Stomach (tissue), 4 donors: ENCODE measurements at regions not wholly inside any gene's neighbourhood (a gene's known extent, or its start where the extent isn't known, plus 50 kb on each side); places are given as distances from the start of the nearest gene placed in this dataset.

Experiments
- POLR2A ChIP-seq, 4 donors: fragments of 450-650 bp; IDR thresholded peaks; one replicate each; pipeline ENCODE4 v1.6.1; 2016; ENCODE audit warnings: antibody characterized with exemption in 4 of 4, control low read depth in 2 of 4, mild to moderate bottlenecking in 1 of 4, moderate library complexity in 1 of 4
- POLR2AphosphoS5 ChIP-seq, 3 donors: sonication (generic); formaldehyde crosslinking; IDR thresholded peaks; one replicate each; pipeline ENCODE4 v1.6.1; 2016; ENCODE audit warnings: antibody characterized with exemption in 3 of 3
- TF ChIP-seq, protein P1 (sequence below), 7 experiments: fragments of 450-650 bp in 4 of 7; fragments of 200-600 bp in 3 of 7; sonication (generic) in 3 of 7; IDR thresholded peaks; one replicate each; pipeline ENCODE4 v1.5.1; 2016 to 2019; ENCODE audit warnings: antibody characterized with exemption in 7 of 7, control low read depth in 2 of 7, mild to moderate bottlenecking in 1 of 7

DNA sequence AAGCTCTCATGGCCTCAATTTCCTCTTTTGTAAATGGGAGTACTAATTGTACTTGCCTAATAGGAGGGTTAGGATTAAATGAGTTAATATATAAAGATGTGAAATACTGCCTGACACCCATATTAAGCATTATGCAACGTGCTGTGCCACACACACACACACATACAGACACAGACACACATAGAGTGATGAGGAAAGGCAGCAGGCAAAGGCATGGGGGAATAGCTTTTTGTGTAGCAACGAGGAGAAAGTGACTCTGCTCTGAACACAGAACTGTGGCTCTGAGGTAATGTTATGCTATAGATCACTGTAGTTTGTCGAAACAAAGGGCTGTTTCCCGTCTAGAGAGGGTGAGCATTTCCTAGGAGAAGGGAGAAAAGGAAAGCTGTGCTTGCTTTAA lies 233.3 kb upstream of the SLCO3A1 start:
- TF ChIP-seq POLR2A (IDR thresholded peaks at IDR 0.05), result no peak
- no peak for TF ChIP-seq POLR2AphosphoS5 (IDR thresholded peaks at IDR 0.05)
- TF ChIP-seq, protein P1, sequence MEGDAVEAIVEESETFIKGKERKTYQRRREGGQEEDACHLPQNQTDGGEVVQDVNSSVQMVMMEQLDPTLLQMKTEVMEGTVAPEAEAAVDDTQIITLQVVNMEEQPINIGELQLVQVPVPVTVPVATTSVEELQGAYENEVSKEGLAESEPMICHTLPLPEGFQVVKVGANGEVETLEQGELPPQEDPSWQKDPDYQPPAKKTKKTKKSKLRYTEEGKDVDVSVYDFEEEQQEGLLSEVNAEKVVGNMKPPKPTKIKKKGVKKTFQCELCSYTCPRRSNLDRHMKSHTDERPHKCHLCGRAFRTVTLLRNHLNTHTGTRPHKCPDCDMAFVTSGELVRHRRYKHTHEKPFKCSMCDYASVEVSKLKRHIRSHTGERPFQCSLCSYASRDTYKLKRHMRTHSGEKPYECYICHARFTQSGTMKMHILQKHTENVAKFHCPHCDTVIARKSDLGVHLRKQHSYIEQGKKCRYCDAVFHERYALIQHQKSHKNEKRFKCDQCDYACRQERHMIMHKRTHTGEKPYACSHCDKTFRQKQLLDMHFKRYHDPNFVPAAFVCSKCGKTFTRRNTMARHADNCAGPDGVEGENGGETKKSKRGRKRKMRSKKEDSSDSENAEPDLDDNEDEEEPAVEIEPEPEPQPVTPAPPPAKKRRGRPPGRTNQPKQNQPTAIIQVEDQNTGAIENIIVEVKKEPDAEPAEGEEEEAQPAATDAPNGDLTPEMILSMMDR (IDR thresholded peaks at IDR 0.05), result no peak
